Peyer's patch (tissue), 4 donors: ENCODE measurements at regions not wholly inside any gene's neighbourhood (a gene's known extent, or its start where the extent isn't known, plus 50 kb on each side); places are given as distances from the start of the nearest gene placed in this dataset.

Experiments used
- DNase-seq, 3 donors: peaks; one replicate each; pipeline ENCODE4 v3.0.0-alpha.2; 2017 to 2019
- H3K27ac ChIP-seq, 4 donors: fragments of 200-600 bp; sonication (generic); one replicate each; pipeline ENCODE4 v1.5.1; 2016 to 2019
- H3K27me3 ChIP-seq, 2 donors: fragments of 200-600 bp; sonication (generic); one replicate each; pipeline ENCODE4 v1.5.1; 2019
- H3K36me3 ChIP-seq, 3 donors: fragments of 200-600 bp; sonication (generic); one replicate each; pipeline ENCODE4 v1.5.1; 2016 to 2019
- H3K4me1 ChIP-seq, 4 donors: fragments of 200-600 bp; sonication (generic); one replicate each; pipeline ENCODE4 v1.5.1; 2016 to 2019
- H3K4me3 ChIP-seq, 4 donors: fragments of 200-600 bp; sonication (generic); 1 replicate in 3 of 4; 2 replicates in 1 of 4; pipeline ENCODE4 v1.5.1; 2016 to 2019; ENCODE audit warnings: mild to moderate bottlenecking in 1 of 4
- H3K9me3 ChIP-seq, 4 donors: fragments of 200-600 bp; sonication (generic); one replicate each; pipeline ENCODE4 v1.5.1; 2016 to 2019; ENCODE audit warnings: mild to moderate bottlenecking in 1 of 4
- CTCF ChIP-seq, 6 experiments: fragments of 450-650 bp in 4 of 6; fragments of 200-600 bp in 2 of 6; sonication (generic) in 1 of 6; IDR thresholded peaks; one replicate each; pipeline ENCODE4 v1.5.1; 2017 to 2019; ENCODE audit warnings: antibody characterized with exemption in 6 of 6, mild to moderate bottlenecking in 3 of 6, moderate library complexity in 1 of 6
- POLR2A ChIP-seq, 2 donors: fragments of 450-650 bp; IDR thresholded peaks; one replicate each; pipeline ENCODE4 v1.5.1; 2017; ENCODE audit warnings: antibody characterized with exemption in 2 of 2, mild to moderate bottlenecking in 2 of 2, moderate library complexity in 2 of 2

- TF ChIP-seq POLR2A (IDR thresholded peaks at IDR 0.05), result no peak
- TF ChIP-seq CTCF (IDR thresholded peaks at IDR 0.05), result no peak
- DNase-seq, result no peak
- Histone ChIP-seq H3K4me1 (no peaks in the 10 kb centered on the region), H3K36me3 (no peaks in the 10 kb centered on the region), H3K27ac (no peak overlapping the region), H3K27me3 (no peaks in the 10 kb centered on the region), H3K4me3 (no peak overlapping the region), H3K9me3 (no peaks in the 10 kb centered on the region)
These were observed 218.6 kb upstream of the PLXNA2 start for GRCh38 chr1:208462761-208463160.

- H3K9me3 ChIP-seq, result no peaks in the 10 kb centered on the region
- no peaks in the 10 kb centered on the region for H3K27me3 ChIP-seq
- TF ChIP-seq CTCF (IDR thresholded peaks at IDR 0.05) (no peak), POLR2A (IDR thresholded peaks at IDR 0.05) (no peak)
- no peaks in the 10 kb centered on the region for H3K36me3 ChIP-seq
- H3K4me3 ChIP-seq, result no peak overlapping the region
- H3K27ac ChIP-seq, result no peak overlapping the region
- no peak for DNase-seq
- no peaks in the 10 kb centered on the region for H3K4me1 ChIP-seq
These were observed 221.1 kb upstream of the PLXNA2 start for GRCh38 chr1:208465266-208465665.

- Histone ChIP-seq H3K27me3 (no peaks in the 10 kb centered on the region), H3K27ac (no peak overlapping the region), H3K9me3 (no peaks in the 10 kb centered on the region), H3K36me3 (no peaks in the 10 kb centered on the region), H3K4me1 (no peaks in the 10 kb centered on the region), H3K4me3 (no peak overlapping the region)
- no peak for DNase-seq
- TF ChIP-seq POLR2A (IDR thresholded peaks at IDR 0.05) (no peak), CTCF (IDR thresholded peaks at IDR 0.05) (no peak)
These were observed 221.8 kb upstream of the PLXNA2 start for GRCh38 chr1:208465786-208466590.

GRCh38 chr1:208467151-208467780 is 223.1 kb upstream of the PLXNA2 start:
- H3K9me3 ChIP-seq, result no peaks in the 10 kb centered on the region
- DNase-seq, result no peak
- no peaks in the 10 kb centered on the region for H3K36me3 ChIP-seq
- TF ChIP-seq POLR2A (IDR thresholded peaks at IDR 0.05) (no peak), CTCF (IDR thresholded peaks at IDR 0.05) (no peak)
- no peaks in the 10 kb centered on the region for H3K27me3 ChIP-seq
- no peak overlapping the region for H3K27ac ChIP-seq
- H3K4me1 ChIP-seq, result no peaks in the 10 kb centered on the region
- no peak overlapping the region for H3K4me3 ChIP-seq

- Histone ChIP-seq H3K9me3 (no peaks in the 10 kb centered on the region), H3K4me3 (no peak overlapping the region), H3K27ac (peak overlapping the region in 2 of 4 donors; percentile 3 to 56), H3K36me3 (no peaks in the 10 kb centered on the region), H3K4me1 (no peaks in the 10 kb centered on the region), H3K27me3 (no peaks in the 10 kb centered on the region)
- no peak for DNase-seq
- no peak for TF ChIP-seq CTCF (IDR thresholded peaks at IDR 0.05)
- TF ChIP-seq POLR2A (IDR thresholded peaks at IDR 0.05), result no peak
These were observed 231.3 kb upstream of the PLXNA2 start for GRCh38 chr1:208475449-208475848.
